ENCODE measurements at regions not wholly inside any gene's neighbourhood (a gene's known extent, or its start where the extent isn't known, plus 50 kb on each side); places are given as distances from the start of the nearest gene placed in this dataset.

DNA sequence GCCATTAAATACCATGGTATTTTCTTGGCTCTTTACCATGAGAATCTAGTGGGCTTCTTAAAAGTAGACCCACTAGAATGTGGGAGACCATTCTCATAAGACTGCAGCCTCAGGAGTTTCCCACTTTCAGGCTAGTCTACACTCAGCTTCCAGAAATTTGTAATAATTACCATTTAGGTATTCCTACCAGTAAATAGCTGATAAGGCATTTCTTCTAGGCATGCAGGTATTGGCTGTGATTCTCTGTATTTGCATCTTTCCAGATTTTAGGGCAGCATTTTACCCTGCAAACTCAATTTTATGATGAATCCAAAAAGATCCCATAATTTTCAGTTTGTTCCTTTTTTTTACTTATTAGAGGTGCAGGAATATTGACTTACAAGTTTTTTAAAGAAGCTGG, 496.6 kb downstream of the TRAM1L1 start:
- DNase-seq = no peak
- H3K27me3 ChIP-seq (replicated peaks) = no peaks in the 10 kb centered on the region
- in situ Hi-C loops (cut with HindIII; ENCODE audit: low pct_ligation_motif_present, low sequenced_read_pairs) = no loop called here

GRCh38 chr4:116585246-116585645, 500.1 kb downstream of the TRAM1L1 start:
- no peak overlapping the region for H3K4me3 ChIP-seq (ENCODE audit: low read depth, low read length)
- no peak overlapping the region for H3K27ac ChIP-seq
- no peaks in the 10 kb centered on the region for H3K36me3 ChIP-seq (replicated peaks)
- in situ Hi-C loops (cut with HindIII; ENCODE audit: low pct_ligation_motif_present, low sequenced_read_pairs) = no loop called here
- H3K27me3 ChIP-seq (replicated peaks) = no peaks in the 10 kb centered on the region
- no peak for DNase-seq
- no peak for TF ChIP-seq CTCF (IDR thresholded peaks at IDR 0.05; ENCODE audit: low read depth, low read length, missing control alignments)

More for the DNA sequence above, 496.6 kb downstream of the TRAM1L1 start:
- no peak for TF ChIP-seq CTCF (IDR thresholded peaks at IDR 0.05; ENCODE audit: low read depth, low read length, missing control alignments)
- Histone ChIP-seq H3K36me3 (replicated peaks) (no peaks in the 10 kb centered on the region), H3K4me3 (ENCODE audit: low read depth, low read length) (no peak overlapping the region), H3K27ac (no peak overlapping the region)

DNA sequence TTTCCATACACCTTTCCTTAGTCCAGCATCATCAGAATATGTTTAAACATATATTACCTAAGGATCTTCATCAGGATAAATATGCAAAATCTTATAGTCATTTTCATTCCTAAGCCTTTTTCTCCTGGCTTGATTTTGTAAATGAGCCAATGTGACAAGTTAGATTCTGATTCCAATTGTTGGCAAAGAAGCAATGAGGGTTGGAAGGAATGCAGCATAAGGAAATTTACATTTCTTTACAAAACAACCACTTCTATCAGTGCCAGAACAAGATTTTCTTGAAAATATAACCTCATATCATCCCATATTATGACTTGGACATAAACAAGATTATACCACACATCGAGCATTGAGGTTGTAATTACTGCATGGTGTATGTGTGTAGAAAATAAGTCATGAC, 508.1 kb downstream of the TRAM1L1 start:
- Histone ChIP-seq H3K4me3 (ENCODE audit: low read depth, low read length) (no peak overlapping the region), H3K36me3 (replicated peaks) (no peaks in the 10 kb centered on the region), H3K27me3 (replicated peaks) (no peaks in the 10 kb centered on the region), H3K27ac (no peak overlapping the region)
- in situ Hi-C loops (cut with HindIII; ENCODE audit: low pct_ligation_motif_present, low sequenced_read_pairs) = no loop called here
- no peak for TF ChIP-seq CTCF (IDR thresholded peaks at IDR 0.05; ENCODE audit: low read depth, low read length, missing control alignments)
- DNase-seq = no peak

- in situ Hi-C loops (cut with HindIII; ENCODE audit: low pct_ligation_motif_present, low sequenced_read_pairs) = no loop called here
- no peak for TF ChIP-seq CTCF (IDR thresholded peaks at IDR 0.05; ENCODE audit: low read depth, low read length, missing control alignments)
- no peaks in the 10 kb centered on the region for H3K36me3 ChIP-seq (replicated peaks)
Observed at GRCh38 chr4:116573540-116573939, 511.8 kb downstream of the TRAM1L1 start.

GRCh38 chr4:116561768-116562167, 523.6 kb downstream of the TRAM1L1 start:
- no peak for TF ChIP-seq CTCF (IDR thresholded peaks at IDR 0.05; ENCODE audit: low read depth, low read length, missing control alignments)
- no peaks in the 10 kb centered on the region for H3K36me3 ChIP-seq (replicated peaks)
- no peak overlapping the region for H3K27ac ChIP-seq
- no peak for DNase-seq
- no peak overlapping the region for H3K4me3 ChIP-seq (ENCODE audit: low read depth, low read length)
- H3K27me3 ChIP-seq (replicated peaks) = no peaks in the 10 kb centered on the region
- in situ Hi-C loops (cut with HindIII; ENCODE audit: low pct_ligation_motif_present, low sequenced_read_pairs) = no loop called here

More at GRCh38 chr4:116573540-116573939, 511.8 kb downstream of the TRAM1L1 start:
- H3K27ac ChIP-seq = no peak overlapping the region
- no peak overlapping the region for H3K4me3 ChIP-seq (ENCODE audit: low read depth, low read length)
- DNase-seq = no peak
- H3K27me3 ChIP-seq (replicated peaks) = no peaks in the 10 kb centered on the region

DNA sequence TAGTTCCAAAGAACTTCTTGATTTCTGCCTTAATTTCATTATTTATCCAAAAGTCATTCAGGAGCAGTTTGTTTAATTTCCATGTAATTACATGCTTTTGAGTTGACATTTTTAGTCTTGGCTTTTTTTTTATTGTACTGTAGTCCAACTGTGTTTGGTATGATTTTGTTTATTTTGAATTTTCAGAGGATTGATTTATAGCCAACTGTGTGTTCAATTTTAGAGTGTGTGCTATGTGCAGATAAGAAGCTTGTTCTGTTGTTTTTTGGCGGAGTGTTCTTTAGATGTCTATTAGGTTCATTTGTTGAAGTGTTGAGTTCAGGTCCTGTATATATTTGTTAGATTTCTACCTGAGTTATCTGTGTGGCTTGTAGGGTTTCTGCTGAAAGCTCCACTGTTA, 533.6 kb downstream of the TRAM1L1 start:
- Histone ChIP-seq H3K4me3 (ENCODE audit: low read depth, low read length) (no peak overlapping the region), H3K27me3 (replicated peaks) (no peaks in the 10 kb centered on the region), H3K36me3 (replicated peaks) (no peaks in the 10 kb centered on the region), H3K27ac (no peak overlapping the region)
- no peak for TF ChIP-seq CTCF (IDR thresholded peaks at IDR 0.05; ENCODE audit: low read depth, low read length, missing control alignments)
- no peak for DNase-seq
- in situ Hi-C loops (cut with HindIII; ENCODE audit: low pct_ligation_motif_present, low sequenced_read_pairs) = no loop called here

All from brain microvascular endothelial cell (primary cell).